PC-9 (cell line): ENCODE measurements at regions not wholly inside any gene's neighbourhood (a gene's known extent, or its start where the extent isn't known, plus 50 kb on each side); places are given as distances from the start of the nearest gene placed in this dataset.

Source experiments
- EZH2 ChIP-seq: fragments of 200-600 bp; sonication (generic); IDR thresholded peaks from 2 replicates; pipeline ENCODE4 v1.8.0; 2017; ENCODE audit warnings: antibody characterized with exemption, low read depth
- TF ChIP-seq, protein P1 (sequence below): fragments of 200-600 bp; sonication (generic); conservative IDR thresholded peaks from 2 replicates; pipeline ENCODE4 v1.6.1; 2017; ENCODE audit warnings: mixed run types, antibody characterized with exemption, mild to moderate bottlenecking, moderate library complexity

- TF ChIP-seq, protein P1, sequence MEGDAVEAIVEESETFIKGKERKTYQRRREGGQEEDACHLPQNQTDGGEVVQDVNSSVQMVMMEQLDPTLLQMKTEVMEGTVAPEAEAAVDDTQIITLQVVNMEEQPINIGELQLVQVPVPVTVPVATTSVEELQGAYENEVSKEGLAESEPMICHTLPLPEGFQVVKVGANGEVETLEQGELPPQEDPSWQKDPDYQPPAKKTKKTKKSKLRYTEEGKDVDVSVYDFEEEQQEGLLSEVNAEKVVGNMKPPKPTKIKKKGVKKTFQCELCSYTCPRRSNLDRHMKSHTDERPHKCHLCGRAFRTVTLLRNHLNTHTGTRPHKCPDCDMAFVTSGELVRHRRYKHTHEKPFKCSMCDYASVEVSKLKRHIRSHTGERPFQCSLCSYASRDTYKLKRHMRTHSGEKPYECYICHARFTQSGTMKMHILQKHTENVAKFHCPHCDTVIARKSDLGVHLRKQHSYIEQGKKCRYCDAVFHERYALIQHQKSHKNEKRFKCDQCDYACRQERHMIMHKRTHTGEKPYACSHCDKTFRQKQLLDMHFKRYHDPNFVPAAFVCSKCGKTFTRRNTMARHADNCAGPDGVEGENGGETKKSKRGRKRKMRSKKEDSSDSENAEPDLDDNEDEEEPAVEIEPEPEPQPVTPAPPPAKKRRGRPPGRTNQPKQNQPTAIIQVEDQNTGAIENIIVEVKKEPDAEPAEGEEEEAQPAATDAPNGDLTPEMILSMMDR = no peak
- TF ChIP-seq EZH2 = no peak
These were observed 96.0 kb upstream of the SLC28A3 start for GRCh38 chr9:84436386-84437109.
